IPS-NIHi7 (cell line): ENCODE measurements at regions not wholly inside any gene's neighbourhood (a gene's known extent, or its start where the extent isn't known, plus 50 kb on each side); places are given as distances from the start of the nearest gene placed in this dataset.

Experiments used
- DNase-seq: peaks from one replicate; pipeline ENCODE4 v3.0.0; 2012; ENCODE audit warnings: mixed read lengths; ENCODE audit errors: extremely low spot score

DNA sequence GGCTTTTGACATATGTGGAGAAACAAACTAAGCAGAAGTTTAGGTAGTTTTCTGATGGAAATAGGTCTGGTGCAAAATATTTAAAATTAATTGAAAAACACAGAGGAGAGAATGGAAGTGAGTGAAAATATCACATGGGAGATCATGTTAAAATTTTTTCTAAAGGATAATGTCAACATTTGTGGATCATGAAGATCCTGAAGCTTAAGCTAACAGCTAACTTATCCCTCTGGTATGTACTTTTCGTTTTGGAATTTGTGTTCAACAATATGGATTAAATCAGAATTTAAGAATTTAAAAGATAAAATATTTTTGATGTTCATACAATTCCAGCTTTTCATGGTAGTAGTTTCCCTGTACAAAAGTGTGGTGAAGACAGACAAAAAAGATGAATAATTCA, 572.8 kb upstream of the FAM241A start:
- no peak for DNase-seq

DNA sequence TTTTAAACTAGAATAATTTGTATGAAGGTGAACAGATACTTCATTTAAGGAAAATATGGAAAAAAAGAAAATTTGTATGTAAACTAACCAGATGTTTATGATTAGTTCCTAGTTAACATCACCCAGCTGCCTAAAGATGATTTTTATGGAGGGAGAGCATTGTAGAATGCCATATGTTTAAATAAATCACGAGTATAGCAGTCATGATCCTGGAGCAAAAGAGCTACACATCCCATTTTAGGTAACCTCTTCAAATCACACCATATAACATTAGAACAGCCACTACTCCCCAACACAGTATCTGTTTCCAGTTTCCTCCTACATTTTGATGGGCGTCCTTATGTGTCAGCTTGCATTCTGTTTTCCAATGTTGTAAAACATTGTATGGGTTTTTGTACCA, 571.9 kb upstream of the FAM241A start:
- no peak for DNase-seq

DNA sequence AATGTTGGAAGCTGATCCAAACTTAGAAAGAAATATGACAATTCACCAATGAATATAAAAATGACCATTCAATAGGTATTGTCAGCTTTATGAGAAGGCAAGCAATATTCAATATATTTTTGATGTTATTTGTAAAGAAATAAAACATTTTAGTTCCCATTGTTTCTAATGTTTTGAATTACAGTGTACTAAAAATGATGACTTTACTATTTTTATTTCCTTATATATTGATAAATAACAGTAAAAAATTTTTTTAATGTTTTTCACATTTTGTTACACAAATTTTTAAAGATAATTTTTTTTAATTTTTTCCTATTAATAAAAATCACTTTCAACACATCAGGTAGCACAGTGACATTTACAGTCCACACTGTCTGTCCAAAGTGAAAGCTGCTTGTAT, 565.5 kb upstream of the FAM241A start:
- DNase-seq = no peak

DNA sequence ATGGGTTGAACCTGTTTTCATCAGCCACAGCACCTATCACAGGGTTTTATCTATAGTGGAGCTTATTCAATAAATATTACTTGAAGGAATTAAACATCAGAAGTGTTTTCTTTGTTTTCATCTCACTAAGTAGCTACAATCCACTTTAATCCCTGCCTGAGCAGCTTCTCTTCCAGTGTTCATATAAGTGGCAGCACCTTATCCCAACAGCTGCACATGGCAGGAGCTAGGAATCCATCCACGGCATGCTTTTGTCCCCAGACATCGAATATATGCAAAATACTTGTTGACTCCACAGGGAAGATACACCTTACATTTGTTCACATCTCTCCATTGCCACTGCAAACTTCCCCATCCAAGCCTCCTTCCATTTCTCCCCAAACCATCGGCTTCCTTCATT, 549.8 kb upstream of the FAM241A start:
- no peak for DNase-seq

DNA sequence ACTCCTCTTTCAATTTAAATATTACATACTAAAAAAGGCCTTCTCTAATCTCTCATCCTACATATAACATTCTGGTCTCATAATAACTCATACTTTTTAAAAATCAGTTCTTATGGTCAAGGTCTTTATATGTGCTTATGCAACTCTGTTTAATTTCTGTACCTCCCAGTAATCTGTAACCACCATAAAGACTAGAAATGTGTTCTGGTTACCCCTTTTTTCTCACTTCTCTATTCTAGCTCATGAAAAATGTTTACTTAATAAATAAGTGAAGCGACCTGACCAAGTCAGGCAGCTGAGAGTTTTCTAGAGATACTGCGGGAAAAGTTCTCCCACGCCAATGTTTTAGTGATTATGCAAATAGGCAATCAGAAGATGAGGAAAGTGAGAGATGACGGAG, 548.8 kb upstream of the FAM241A start:
- no peak for DNase-seq

DNA sequence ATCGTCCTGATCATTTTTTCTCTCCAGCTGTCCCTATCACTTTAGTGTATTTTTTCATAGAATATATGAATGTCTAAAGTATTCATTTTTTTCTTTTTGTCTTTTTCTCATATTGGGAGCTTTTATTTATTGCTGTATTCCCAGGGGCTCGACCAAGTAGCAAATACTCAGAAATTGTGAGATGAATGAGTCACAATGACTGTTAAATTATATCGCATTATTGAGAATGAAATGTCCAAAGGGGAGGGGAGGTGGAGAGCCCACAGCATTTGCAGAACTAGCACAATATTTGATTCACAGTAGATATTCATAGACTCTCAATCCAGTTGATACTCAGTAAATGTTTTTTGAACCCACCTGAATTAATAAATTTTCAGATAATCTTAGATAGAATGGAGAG, 543.6 kb upstream of the FAM241A start:
- DNase-seq = no peak

DNA sequence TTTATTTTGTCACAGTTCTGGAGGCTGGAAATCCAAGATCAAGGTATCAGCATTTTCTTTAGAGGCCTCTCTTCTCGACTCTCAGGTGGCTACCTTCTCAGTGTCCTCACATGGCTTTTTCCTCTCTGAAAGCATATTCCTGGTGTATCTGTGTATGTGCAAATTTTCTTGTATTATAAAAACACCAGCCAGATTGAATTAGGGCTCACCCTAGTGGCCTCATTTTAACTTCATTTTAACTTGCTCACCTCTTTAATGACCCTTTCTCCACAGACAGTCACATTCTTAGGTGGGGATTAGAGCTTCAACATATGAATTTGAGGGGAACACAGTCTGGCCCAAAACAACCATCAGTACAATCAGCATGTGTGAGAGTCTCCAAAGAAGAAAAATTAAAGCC, 542.4 kb upstream of the FAM241A start:
- no peak for DNase-seq

DNA sequence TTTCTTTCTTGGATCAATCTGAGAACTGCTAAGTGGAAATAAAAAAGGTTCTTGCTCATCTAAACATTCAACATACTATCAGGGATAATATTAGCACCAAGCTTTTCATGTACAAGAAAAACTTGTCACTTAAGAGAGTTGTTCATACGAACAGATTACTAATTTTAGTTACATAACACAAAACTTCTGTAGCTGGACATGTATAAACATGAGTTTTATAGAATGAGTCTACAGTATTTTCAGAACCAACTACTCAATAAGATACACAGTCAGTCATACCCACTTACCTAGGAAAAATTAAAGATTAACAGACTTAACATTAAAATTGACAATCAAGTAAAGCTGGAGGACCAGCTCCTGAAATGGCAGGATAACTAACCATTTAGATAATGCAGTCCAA, 540.1 kb upstream of the FAM241A start:
- DNase-seq = no peak

DNA sequence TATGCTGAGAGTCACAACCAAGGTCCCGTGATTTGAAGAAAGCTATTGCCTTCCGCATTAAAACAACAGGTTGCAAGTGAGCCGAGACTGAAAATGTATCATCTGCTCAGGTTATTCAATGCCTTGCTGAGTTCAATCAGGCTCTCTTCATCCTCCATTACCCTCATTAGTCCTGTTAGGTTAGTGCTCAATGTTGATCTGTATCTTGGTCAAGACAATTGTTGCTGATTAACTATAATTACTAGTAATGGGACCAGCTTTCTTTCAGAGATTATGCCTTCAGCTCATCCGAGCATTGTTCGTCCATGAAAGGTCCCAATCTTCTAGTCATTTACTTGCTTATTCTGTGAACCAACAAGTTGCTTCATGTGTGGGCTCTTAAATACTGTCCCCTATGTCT, 534.6 kb upstream of the FAM241A start:
- DNase-seq = no peak

DNA sequence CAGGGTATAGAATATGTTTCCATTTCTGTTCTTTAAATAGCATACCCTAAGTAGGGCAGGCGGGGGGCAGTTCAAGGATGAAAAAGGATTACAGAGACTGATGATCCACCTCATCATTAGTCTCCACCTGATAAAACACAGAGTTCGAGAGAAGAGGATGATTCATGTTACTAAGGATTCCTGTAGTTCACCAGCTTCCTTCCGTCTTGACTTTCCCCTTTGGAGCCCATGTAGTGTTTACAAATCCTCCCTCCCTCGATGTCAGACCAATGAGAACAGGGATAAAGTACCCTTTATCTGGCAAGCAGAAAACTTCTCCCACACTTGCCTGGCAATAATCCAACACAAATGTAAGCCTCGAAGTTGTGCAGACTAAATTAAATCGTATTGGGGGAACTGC, 526.3 kb upstream of the FAM241A start:
- DNase-seq = peak; percentile 9

DNA sequence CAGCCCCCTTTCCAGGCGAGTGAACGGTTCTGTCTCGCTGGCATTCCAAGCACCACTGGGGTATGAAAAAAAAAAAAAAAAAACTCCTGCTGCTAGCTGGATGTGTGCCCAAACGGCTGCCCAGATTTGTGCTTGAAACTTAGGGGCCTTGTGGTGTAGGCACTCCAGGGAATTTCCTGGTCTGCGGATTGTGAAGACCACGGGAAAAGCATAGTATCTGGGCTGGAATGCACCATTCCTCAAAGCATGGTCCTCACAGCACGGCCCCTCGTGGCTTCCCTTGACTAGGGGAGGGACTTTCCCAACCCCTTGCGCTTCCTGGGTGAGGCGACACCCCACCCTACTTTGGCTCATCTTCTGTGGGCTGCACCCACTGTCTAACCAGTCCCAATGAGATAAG, 516.8 kb upstream of the FAM241A start:
- no peak for DNase-seq

DNA sequence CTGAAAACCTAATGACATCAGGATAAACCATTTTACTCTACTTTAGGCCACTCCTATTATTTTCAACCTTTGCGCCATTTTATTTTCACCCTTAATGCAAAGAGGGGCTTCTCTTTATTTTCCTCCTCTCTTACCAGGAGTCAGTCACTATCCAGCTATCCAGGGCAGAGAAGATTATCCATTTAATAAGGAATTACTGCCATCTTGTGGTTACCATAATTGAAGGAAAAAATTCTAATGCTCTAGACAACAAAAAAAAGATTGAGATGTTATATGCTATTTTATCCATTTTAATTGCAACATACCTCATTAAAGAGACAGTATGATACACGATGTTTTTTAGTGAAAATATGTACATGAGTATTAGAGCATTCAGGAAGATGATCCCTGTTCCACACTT, 514.5 kb upstream of the FAM241A start:
- no peak for DNase-seq

DNA sequence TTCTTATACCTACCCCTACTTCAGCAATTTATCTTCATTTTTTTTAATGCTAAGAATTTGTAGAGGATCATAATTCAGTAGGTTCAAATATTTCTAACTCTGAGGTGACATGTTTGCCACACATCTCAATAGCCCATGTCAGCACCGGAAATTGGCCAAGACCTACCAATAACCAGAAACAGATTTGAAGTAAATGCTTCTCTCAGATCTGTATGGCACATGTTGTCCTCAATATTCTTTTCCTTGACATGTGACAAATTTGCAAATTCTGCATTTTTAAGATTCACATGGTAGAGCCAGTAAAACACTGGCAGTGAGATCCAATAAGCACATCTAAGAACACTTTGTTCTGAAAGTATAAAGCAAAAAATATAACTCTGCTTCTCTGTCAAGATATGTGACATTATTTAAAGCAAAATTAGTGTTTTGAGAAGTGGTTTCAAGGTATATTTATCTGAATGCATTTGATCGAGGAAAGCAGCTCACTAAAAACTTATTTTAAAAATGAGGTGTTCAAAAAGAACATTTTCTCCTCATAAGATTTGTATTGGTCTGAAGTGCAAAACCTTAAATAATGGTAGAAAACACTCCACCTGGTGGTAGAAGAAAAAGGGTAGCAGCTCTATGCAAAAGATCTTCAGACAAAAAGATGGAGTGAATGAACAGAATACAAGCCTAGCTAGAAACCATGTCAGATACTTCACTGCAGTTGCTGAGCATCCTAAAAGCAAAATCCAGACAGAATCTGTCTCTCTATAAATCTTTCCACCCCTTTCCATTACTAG, 513.8 kb upstream of the FAM241A start:
- no peak for DNase-seq

DNA sequence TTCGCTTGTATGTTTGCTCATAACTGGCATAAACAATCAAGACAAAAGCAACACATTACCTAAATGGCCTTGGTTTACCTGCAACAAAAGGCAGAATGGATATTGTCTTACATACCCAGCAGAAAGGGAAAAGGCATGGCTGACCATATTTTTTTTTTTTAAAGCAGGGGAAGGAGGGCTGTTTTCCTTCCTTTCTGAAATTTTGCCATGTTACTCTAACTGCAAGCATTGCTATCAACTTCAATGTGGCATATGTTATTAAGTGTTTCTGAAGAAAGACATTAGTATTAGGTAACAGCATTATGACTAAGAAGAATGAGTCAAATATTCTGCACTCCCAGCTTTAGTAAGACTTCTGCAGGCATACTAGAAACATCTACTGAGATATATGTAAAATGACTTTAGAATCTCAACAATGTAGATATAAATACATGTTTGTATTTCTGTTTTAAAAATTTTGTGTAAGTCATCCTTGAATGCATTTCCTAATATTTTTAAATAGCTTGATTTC, 512.6 kb upstream of the FAM241A start:
- DNase-seq = no peak

DNA sequence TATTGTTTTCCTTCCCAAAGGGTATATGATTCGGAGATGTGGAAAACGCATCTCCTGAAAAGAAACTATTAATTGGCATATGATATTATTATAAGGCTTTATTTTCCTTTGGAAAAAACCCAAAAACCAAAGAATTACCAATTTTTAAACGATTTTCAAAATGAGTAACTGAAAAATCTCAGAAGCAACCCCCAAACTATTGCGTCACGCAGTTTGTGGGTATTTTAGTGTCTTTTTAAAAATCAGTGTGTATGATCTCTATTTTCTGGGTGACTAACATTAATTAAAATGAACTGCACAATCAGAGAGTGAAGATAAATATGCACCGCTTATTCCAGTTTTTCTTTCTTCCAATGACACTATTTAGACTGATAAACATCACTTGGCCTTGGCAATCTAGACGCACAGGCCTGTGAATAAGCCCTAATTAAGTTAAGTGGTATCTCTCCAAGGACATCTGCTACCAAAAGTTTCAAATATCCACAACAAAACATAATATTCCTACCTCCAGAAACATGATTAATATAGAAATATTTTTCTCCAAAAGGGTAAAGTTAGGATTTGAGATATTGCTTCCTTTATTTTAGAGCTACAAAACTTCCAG, 511.5 kb upstream of the FAM241A start:
- DNase-seq = no peak

DNA sequence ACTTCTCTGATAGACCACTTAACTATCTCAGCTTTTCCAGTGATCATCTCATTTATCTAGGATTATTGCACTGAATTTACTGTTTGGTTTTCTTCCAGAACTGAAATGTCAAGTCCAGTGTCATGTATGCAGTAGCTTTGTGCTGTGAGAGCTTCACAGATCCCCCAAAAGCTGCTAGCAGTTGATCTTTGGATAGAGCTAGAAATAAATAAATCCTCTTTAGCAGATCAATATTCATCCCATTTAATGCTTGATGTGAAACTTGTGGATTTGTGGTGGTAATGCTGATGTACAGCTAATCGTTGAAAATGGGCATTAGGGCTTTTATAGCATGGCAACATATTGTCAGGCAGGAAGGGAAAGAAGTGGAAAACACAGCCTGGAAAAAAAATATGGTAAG, 509.6 kb upstream of the FAM241A start:
- DNase-seq = no peak

DNA sequence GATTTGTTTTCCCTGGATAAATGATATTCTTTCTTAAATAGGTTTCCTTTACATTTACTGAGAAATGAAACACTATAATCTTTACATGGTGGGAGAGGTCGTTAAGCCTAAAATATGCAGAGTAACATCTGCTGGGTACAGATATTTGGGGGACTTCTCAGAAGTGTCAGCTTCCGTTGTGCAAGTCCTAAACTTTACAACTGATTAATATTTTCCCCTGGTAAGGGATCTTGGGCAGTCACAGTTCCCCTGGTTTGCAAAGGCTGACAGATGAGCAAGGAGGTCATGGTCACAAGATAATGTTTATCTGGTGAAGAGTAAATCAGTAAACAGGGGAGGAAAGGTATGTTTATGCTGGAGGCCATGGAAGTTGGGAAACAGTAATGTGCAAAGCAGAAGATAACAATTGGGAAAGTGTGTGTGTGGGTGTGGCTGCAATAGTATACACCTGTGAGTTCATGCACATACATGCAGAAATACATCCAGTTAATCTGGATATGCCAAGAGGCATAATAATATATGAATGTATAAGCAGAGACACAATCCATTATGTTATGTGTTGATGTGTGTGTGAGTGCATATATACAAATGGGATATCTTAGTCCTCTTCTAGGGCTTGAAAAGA, 508.2 kb upstream of the FAM241A start:
- DNase-seq = no peak

DNA sequence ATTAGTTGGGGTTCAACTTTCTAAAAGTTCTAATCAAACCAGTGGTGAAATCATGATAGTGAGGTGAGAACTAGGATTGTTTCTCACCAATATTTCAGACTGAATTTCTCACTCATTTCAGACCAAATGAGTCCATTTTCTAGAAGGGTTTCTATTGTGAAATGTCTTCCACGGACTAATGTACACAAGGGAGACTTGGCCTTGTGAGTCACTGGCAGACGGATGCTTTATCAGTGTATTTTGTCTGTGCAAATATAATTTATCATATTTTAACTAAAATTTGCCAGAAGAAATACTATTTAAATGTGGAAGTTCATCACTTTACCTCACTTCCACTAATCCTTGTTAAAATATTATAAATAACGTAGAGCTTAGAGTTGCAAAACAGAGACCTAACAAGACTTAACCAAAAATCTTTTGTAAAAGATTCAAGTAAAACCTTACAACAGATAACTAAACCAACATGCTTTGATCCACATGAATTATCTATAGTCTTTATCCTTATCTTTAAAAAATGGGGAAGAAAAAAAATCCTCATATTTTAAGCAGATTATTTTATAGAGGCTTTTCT, 506.0 kb upstream of the FAM241A start:
- DNase-seq = no peak

DNA sequence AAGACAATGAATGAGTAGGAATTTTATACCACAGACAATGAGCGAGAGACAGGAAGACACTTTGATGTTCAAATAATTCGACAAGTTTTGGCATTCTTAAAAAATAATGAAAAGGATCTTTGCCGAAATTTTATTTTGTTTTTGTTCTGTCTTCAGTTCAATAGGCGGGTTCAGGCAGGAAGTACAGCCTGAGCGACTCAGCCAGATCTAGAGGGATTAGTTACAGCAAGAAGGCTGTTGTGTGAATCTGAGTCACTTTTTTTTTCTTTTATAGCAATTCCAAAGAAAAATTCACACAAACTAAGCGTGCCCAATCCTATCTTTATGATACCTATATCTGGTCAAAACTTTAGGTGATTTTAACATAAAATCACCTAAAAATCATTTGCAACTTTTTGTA, 505.4 kb upstream of the FAM241A start:
- DNase-seq = no peak

DNA sequence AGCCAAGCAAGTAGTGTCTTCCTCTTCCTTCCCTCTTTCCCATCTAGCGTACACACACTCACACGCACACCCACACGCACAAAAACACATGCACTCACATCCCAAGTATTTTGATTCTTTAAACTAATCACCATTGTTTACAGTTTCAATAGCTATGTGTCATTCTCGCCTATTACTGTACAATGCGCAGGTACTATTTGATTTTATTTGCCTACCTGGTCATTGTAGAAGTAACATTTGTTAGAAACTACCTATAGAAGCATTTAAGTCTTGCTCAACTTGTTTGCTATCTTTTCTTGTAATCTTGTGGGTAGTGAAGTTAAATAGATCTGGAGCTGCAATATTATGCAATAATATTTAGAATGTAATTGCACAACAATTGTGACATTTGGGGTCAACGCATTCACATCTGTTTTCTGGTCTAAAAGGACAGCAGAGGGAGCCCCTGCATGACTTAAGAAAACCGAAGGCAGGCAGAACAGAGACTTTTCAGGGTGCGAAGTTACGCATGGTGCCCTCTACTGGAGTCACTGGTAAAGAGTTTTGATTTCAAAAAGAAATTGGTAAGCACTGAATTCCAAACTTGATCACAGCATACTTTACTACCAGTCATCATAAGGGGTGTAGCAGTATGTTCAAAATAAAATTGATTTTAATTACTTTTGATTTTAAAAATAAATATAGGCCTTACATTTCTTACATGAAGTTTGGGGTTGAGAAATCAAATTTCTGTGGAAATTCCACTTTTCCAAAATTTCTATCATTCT, 503.3 kb upstream of the FAM241A start:
- DNase-seq = peak; percentile 67

DNA sequence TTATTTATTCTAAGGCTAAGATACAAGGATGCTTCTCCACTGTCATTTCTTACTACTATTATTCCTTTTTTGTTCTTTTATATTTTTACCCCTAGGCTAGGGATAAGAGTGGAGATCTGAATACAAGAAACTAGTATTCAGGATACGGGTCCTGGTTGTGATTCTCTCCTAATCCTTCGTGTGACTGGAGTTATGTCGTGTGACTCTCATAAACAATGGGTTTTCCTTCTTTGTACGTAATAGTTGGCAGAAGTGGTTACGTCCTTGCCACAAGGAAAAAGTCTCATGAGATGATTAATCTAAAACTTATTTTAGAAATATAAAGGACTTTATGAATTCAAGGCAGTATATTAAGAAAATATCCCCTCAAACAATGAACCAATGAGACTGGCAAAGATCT, 497.2 kb upstream of the FAM241A start:
- DNase-seq = no peak

DNA sequence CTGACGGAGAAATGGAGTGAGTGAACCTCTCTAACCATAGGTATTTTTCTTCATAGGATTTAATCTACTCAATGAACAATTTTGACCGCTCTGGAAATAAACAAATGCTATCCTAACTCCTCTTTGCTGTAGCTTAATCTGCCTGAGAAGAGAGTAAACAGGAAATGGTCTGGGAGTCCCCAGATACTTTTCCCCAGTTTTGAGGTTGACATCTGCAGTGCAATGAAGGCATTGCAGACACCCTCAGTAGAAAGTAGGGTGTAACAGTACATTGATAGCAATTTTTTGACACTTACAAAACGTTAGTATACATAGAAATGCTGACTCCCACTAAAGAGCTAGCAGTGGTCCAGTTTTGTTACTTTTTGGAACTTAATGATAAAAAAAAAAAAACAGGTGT, 495.9 kb upstream of the FAM241A start:
- no peak for DNase-seq
